Activated CD4-positive, alpha-beta T cell treated with anti-CD3 and anti-CD28 coated beads, Interleukin-2, amount 50 U/mL, for 24 hours (primary cell): ENCODE measurements at regions not wholly inside any gene's neighbourhood (a gene's known extent, or its start where the extent isn't known, plus 50 kb on each side); places are given as distances from the start of the nearest gene placed in this dataset.
A peak's percentile ranks its signal among the peaks of the same experiment; 100 is the strongest.

ENCODE experiments used
- DNase-seq, 2 donors: peaks; one replicate each; pipeline ENCODE4 v3.0.0-alpha.2; 2020; ENCODE audit warnings: low read depth in 1 of 2, low spot score in 1 of 2

- no peak for DNase-seq
Measured at GRCh38 chr2:42863320-42863719, 70.9 kb upstream of the HAAO start.

- no peak for DNase-seq
Measured at GRCh38 chr2:42862669-42863185, 70.3 kb upstream of the HAAO start.

GRCh38 chr2:42861321-42861720 lies 68.9 kb upstream of the HAAO start:
- no peak for DNase-seq

GRCh38 chr2:42860319-42861094 lies 68.1 kb upstream of the HAAO start:
- no peak for DNase-seq

- no peak for DNase-seq
Measured at GRCh38 chr2:42859791-42860190, 67.4 kb upstream of the HAAO start.

GRCh38 chr2:42859006-42859552 lies 66.7 kb upstream of the HAAO start:
- DNase-seq, result peak; percentile 46 to 69

GRCh38 chr2:42858140-42859005 lies 66.0 kb upstream of the HAAO start:
- no peak for DNase-seq

GRCh38 chr2:42856891-42857632 lies 64.7 kb upstream of the HAAO start:
- no peak for DNase-seq

GRCh38 chr2:42856106-42856860 lies 63.9 kb upstream of the HAAO start:
- DNase-seq, result no peak

GRCh38 chr2:42855221-42855970 lies 63.0 kb upstream of the HAAO start:
- DNase-seq, result no peak

- DNase-seq, result no peak
Measured at GRCh38 chr2:42854207-42854818, 61.9 kb upstream of the HAAO start.

- DNase-seq, result no peak
Measured at GRCh38 chr2:42853549-42854206, 61.3 kb upstream of the HAAO start.

- no peak for DNase-seq
Measured at GRCh38 chr2:42852798-42853197, 60.4 kb upstream of the HAAO start.

- no peak for DNase-seq
Measured at GRCh38 chr2:42851740-42852250, 59.4 kb upstream of the HAAO start.

- no peak for DNase-seq
Measured at GRCh38 chr2:42851186-42851585, 58.8 kb upstream of the HAAO start.

GRCh38 chr2:42850016-42850805 lies 57.8 kb upstream of the HAAO start:
- no peak for DNase-seq

- DNase-seq, result no peak
Measured at GRCh38 chr2:42849311-42849710, 56.9 kb upstream of the HAAO start.
